ENCODE measurements at regions not wholly inside any gene's neighbourhood (a gene's known extent, or its start where the extent isn't known, plus 50 kb on each side); places are given as distances from the start of the nearest gene placed in this dataset.
A peak's percentile ranks its signal among the peaks of the same experiment; 100 is the strongest.

GRCh38 chr2:45209302-45209701 is 200.1 kb upstream of the SIX2 start:
- no peak for DNase-seq

- no peak for DNase-seq
Measured at GRCh38 chr2:45207101-45207500, 197.8 kb upstream of the SIX2 start.

GRCh38 chr2:45205985-45206384 is 196.7 kb upstream of the SIX2 start:
- no peak for DNase-seq

GRCh38 chr2:45205480-45205879 is 196.2 kb upstream of the SIX2 start:
- DNase-seq = no peak

GRCh38 chr2:45203400-45203799 is 194.1 kb upstream of the SIX2 start:
- no peak for DNase-seq

- DNase-seq = peak; percentile 71
Measured at GRCh38 chr2:45199973-45200372, 190.7 kb upstream of the SIX2 start.

- DNase-seq = no peak
Measured at GRCh38 chr2:45195916-45196315, 186.7 kb upstream of the SIX2 start.

- no peak for DNase-seq
Measured at GRCh38 chr2:45194596-45194995, 185.3 kb upstream of the SIX2 start.

GRCh38 chr2:45193581-45193980 is 184.3 kb upstream of the SIX2 start:
- no peak for DNase-seq

- no peak for DNase-seq
Measured at GRCh38 chr2:45192991-45193390, 183.7 kb upstream of the SIX2 start.

- DNase-seq = no peak
Measured at GRCh38 chr2:45192481-45192880, 183.2 kb upstream of the SIX2 start.

GRCh38 chr2:45191976-45192375 is 182.7 kb upstream of the SIX2 start:
- peak; percentile 59 for DNase-seq

- DNase-seq = peak; percentile 38
Measured at GRCh38 chr2:45191146-45191863, 182.1 kb upstream of the SIX2 start.

- DNase-seq = no peak
Measured at GRCh38 chr2:45190481-45190942, 181.3 kb upstream of the SIX2 start.

GRCh38 chr2:45184606-45185005 is 175.4 kb upstream of the SIX2 start:
- no peak for DNase-seq

GRCh38 chr2:45182667-45183295 is 173.5 kb upstream of the SIX2 start:
- no peak for DNase-seq

GRCh38 chr2:45180779-45181178 is 171.5 kb upstream of the SIX2 start:
- no peak for DNase-seq

GRCh38 chr2:45180033-45180746 is 170.9 kb upstream of the SIX2 start:
- no peak for DNase-seq

- DNase-seq = no peak
Measured at GRCh38 chr2:45178854-45179253, 169.6 kb upstream of the SIX2 start.

- DNase-seq = no peak
Measured at GRCh38 chr2:45178359-45178758, 169.1 kb upstream of the SIX2 start.

- DNase-seq = no peak
Measured at GRCh38 chr2:45177870-45178269, 168.6 kb upstream of the SIX2 start.

- DNase-seq = no peak
Measured at GRCh38 chr2:45176390-45176789, 167.1 kb upstream of the SIX2 start.

GRCh38 chr2:45173513-45173912 is 164.3 kb upstream of the SIX2 start:
- DNase-seq = no peak

GRCh38 chr2:45172760-45173392 is 163.6 kb upstream of the SIX2 start:
- DNase-seq = no peak

All from eye (tissue), 1 donor.